ENCODE measurements at regions not wholly inside any gene's neighbourhood (a gene's known extent, or its start where the extent isn't known, plus 50 kb on each side); places are given as distances from the start of the nearest gene placed in this dataset.

DNA sequence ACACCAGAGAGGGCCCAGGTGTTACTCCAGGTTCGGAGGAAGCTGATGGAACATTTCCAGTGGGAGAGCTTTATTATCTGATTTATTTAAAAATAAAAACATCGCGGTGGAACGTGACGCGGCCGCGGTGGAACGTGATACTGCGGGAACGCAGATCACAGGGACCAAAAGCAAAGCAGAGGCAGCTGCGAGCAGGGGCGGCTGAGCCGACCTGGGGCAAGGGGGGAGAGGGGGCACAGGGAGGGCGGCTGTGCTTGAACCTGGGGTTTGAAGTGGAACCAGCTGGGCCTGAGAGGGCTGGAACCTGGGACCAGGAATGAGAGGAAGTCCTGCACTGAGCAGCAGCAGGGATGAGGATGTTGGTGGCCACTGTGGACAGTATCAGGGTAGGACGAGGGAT is 583.5 kb upstream of the SALL3 start:
- DNase-seq = no peak

DNA sequence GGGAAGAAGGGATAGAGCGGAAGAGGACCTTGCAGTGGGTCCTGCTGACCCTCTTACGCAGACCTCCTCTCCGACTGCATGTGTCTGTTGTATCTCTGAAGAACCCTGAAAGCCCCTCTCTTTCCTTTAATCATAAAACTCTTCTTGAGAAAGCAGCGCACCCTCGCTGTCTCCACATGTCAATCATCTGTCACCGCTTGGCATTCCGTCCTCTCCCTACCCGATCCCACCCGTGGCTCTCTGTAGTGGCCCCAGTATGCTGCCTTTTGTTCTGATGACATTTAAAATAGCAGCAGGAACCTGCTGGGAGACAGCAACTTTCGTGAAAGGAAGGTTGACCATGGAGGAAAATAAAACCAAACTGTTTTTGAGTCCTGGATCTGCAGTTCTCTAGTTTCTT is 582.9 kb upstream of the SALL3 start:
- DNase-seq = no peak

DNA sequence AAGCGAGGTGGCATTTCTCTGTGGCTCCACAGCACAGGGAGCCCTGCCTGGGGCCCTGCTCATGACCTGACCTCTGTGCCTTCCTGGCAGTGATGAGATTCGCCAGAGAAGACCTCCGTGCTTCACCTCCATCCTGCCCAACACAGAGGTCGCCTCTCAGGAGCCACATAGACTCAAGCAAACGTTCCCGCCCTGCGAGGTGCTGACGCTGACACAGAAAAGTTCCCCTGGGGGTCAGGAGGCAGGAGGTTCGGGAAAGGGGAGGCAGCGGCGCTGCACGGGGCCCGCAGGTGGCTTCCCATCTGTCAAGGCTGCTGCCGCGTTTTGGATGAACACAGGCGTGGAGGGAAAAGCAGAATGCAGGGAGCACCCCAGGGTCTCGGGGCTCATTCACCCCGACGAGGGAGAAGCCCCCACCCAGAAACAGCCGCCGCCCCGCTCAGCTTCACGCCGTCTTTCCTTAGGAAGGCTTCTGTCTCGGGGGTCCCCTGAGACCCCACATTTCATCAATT is 579.6 kb upstream of the SALL3 start:
- no peak for DNase-seq

DNA sequence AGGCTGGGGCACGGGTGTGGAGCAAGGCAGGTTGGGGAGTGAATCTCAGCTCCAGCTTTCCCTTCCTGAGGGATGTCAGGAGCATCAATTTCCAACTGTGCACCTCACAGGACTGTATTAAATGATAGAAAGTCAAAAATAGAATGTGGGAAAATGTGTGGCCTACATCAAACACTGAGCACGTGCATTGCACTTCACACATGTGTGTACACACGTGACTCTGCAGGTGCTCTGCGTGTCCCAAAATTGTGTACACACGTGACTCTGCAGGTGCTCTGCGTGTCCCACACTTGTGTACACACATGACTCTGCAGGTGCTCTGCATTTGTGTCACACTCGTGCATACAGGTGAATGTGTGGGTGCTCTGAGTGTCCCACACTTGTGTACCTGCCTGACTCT is 577.2 kb upstream of the SALL3 start:
- DNase-seq = no peak

DNA sequence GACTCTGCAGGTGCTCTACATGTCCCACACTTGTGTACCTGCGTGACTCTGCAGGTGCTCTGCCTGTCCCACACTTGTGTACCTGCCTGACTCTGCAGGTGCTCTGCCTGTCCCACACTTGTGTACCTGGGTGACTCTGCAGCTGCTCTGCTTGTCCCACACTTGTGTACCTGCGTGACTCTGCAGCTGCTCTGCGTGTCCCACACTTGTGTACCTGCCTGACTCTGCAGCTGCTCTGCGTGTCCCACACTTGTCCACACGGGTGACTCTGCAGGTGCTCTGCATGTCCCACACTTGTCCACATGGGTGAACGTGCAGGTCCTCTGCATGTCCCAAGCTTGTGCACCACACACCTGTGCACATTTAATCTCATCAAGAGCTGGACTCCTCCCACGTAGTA is 576.7 kb upstream of the SALL3 start:
- no peak for DNase-seq

DNA sequence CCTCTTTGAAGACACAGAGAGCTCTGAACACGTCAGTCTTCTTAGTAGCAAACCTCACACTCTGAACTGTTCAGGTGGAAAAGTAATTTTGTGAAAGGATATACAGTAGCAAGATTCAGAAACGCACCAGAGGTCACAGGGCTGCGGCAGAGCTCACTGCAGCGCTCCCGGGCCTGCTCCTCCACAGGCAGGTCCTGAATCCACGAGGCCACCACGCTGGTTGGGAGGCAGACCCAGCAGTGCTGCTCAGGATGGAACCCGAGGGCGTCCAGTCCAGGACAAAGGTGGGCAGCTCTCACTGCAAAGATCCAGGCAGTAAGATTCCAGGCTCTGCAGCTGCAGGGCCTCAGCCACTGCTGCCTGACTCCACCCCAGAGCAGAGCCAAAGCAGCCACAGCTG is 576.2 kb upstream of the SALL3 start:
- DNase-seq = no peak

DNA sequence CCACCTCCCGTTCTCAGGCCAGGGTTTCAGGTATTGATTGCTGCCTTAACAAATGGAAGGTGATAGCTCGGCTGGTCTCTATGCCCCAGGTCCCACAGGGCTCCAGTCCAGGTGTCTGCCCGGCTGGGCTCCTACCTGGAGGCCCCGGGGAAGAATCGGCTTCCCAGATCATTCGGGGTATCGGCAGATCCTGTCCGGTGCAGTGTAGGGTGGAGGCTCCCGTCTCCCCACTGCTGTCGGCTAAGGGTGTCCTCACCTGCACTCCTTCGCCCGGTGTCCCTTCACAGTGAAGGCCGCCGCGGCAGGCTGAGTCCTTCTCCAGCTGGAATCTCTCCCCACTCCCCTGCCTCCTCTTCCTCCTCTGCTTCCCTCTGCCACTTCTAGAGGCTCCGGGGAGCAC is 573.9 kb upstream of the SALL3 start:
- DNase-seq = no peak

DNA sequence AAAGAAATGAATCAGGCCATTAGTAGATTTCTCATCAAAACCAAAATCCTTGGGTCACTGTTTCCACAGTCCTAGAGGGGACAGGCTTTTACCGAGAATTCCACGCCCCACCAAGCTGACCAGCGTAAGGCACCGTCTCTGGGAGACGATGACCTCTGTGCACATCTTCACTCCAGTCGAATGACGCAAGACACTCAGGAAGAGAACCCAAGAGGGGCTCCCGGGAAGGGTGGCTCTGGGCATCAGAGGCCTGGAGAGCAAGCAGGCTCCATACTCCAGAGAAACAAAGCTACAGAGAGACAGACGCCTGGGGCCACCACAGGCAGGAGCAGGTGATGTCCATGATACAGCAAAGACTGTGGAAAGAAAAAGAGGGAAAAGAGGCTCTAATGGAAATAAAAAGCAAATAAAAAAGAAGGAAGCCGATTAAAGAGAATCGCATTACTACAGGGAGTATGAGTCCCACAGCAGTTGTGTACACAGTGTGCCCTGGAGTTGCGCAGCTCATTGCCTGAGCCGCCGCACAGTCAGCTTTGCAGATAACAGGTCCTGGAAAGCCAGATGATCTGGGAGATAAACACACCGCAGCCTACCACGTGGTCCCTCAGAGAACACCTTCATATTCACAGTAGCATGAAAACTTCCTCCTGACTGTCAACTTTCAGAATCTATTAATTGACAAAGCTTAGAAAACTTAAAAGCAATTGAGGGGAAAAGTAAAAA is 572.7 kb upstream of the SALL3 start:
- no peak for DNase-seq

DNA sequence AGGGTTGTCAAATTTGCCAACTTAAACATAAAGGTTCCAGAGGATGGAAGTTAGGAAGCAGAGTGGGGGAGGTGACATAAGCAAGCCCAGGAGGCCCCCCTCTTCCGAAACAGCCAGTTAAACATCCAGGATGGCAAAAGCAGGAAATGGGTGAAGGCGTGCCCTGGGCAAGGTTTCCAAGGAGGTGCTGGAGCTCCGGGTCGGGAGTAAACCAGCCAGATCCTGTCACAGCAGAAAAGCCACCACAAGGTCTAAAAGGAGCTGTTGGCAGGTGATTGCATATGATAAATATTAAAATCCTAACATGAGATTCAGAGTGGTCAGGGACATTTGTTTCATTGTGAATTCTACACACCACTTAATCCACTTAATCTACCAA is 572.2 kb upstream of the SALL3 start:
- no peak for DNase-seq

DNA sequence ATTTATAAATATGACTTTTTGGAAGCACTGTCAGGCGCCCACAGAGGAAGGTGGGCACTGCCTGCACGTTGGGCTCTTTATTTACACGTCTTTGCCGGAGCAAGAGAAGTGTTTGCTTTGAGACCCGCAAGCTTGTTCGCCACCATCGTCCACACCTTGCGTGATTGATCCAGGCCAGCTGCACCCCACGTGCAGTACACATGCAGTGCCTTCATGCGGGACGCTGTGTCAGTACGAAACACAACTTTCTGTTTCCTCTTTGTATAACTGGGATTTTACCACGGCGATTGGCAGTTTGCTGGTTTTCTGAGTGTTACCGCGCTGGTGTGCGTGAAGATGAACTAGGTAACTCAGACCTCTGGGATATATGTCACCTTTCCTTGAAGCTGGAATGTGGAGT is 571.0 kb upstream of the SALL3 start:
- DNase-seq = no peak

DNA sequence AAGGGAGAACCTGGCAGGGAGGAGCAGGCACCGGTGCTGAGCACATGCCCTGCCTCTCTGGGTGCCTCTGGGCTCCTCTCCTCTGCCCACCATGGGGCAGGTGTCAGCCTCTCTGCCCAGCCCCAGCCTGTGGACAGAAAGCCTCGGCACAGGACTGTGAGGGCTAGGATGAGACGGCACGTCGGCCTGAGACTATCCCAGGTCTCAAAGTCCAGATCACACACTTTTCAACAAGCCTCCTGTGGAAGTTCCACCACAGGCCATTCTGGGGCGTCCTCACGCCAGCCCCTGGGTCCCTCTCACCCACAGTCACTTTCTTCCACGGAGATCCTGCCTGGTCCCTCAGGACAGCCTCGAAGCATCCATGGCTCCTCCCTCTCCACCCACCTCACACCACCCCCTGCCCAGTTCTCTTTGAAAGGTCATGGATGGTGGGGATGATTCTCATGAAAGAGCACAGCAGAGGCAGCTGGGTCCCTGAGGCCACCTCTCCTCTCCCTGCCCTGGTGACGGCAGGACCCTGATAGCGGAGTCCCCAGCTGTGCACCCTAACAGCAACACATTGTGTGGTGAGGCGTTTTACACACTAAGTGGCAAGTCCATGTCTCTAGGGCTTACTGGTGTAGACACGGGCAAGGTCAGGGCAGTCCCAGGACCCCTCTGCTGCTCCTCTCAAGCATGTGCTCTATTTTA is 569.4 kb upstream of the SALL3 start:
- no peak for DNase-seq

DNA sequence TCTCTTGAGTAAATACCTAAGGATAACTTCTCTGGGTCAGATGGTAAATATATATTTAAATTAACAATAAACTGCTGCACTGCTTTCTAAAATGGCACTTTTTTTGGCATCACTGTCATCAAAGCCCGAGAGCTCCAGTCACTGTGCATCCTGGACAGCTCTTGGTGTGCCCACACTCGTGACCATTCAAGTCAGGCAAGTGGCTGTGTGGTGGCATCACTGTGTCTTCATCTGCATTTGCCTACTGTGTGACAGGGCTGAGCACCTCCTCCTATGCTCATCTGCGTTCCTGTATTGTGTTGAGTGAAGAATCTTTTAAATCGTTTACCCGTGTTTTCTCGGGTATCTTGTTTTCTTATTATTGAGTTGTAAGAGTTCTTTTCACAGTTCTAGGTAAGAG is 568.1 kb upstream of the SALL3 start:
- no peak for DNase-seq

DNA sequence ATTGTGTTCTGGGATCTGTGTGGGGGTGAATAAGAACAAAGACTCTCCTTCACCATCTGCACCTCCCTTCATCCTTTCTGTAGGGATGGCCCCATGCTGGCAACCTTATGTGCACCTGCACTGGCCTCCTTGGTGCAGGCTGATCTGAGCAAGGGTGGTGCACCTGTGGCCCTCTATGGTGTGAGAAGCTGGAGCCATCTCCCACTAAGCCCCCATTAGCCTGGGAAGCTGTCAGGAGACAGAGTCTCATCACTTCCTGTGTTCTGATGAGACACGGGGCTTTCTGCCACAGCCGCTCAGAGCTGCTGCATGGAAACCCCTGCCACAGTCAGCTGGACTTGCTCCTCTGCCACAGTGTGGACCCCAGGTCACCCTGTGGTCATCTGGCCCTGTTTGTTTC is 565.3 kb upstream of the SALL3 start:
- no peak for DNase-seq

DNA sequence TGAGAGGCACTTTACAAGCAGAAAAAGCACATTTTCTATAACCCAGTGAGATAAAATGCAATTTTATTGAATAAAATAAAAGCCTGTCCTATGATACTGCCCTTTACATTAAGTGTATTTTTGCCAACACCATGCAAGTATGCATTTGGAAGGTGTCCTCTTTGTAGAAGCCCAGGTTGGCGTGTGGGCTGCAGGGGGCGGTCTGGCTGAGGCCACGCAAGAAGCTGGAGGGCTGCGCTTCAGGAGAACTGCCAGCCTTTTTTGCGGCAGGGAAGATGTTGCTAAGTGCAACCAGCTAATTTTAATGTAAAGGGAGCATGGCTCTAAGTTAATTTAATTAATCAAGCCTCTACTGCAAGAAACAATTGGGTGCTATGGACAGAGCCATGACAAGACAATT is 562.8 kb upstream of the SALL3 start:
- no peak for DNase-seq

DNA sequence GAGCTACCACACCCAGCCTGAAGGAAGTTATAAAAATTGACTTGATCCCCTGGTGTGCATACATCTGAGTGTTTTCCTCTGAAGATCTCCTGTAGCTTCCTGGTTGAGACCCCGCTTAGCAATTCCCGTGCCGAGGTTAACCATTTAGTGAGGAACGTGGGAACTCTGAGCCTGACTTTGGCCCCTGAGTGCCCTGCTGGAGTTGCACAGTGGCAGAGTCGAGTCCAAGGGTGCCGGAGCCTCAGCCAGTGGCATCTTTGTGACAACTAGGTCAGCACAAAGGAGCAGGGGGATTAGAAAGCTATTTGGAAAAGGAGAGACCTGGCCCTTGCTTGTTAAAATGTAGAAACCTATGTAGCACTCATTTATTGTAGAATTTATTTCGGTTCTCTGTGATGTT is 561.2 kb upstream of the SALL3 start:
- no peak for DNase-seq

DNA sequence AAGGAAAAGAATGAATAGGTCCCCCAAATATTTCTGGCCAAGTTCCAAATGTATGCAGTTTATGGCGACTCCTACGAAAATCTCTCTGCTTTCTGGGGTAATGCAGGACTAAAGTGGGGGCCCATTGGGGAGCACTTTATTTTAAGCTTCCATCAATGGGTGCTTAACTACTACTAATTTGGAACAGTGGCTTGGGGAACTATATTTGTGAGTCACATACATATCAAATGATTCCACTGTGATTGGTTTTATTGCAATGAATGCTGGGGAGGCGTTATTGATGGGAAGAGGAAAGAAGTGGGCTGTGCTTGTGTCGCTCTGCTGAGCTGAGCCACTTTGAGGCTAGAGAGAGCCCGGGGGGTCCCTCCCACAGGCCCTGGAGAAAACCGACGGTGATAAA is 560.4 kb upstream of the SALL3 start:
- DNase-seq = no peak

DNA sequence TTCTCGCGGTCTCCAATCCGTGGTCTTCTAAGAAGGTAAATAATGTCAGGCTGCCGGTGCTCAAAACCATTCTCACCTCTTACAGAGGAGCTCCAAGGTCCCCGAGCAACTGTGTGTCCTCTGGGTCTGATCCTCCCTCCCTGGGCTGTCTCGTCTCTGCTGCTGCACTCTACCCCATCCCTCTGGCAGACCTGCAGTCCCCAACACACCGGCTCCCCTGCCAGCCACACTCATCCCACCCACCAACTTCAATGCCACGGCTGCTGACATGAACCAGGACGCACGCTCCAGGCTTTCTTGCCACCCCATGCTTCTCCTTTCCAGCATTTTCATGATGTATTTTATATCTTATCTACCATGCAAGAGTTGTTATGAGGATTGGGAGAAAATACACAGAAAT is 559.5 kb upstream of the SALL3 start:
- no peak for DNase-seq

DNA sequence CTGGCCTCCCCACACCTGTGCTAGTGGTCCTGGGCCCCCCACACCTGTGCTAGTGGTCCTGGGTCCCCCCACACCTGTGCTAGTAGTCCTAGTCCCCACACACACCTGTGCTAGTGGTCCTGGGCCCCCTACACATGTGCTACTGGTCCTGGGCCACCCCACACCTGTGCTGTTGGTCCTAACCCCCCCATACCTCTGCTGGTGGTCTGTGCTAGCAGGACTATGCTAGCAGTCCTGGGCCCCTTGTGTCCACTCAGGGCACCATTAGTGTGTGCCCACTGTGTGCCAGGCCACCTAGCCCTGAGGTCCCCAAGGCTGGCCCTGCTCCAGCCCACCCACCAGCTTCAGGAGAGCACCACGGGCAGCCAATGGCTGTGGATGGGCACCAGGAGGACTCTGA is 558.2 kb upstream of the SALL3 start:
- no peak for DNase-seq

DNA sequence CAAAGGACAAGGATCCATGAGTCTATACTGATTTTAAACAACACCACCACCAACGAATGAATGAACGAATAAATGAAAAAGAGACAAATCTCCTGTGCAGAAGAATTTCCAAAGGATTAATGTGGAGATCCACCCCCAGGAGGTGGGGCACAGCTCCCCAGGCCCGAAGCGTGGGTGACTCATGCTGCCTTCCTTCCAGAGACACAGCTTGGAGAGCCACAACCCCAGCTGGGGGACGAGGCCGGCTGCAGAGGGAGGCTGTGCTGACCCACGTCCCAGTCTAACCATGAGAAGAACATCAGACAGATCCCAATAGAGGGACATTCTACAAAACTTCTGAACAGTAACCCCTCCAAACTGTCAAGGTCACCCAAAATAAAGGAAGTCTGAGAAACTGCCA is 557.3 kb upstream of the SALL3 start:
- DNase-seq = no peak

DNA sequence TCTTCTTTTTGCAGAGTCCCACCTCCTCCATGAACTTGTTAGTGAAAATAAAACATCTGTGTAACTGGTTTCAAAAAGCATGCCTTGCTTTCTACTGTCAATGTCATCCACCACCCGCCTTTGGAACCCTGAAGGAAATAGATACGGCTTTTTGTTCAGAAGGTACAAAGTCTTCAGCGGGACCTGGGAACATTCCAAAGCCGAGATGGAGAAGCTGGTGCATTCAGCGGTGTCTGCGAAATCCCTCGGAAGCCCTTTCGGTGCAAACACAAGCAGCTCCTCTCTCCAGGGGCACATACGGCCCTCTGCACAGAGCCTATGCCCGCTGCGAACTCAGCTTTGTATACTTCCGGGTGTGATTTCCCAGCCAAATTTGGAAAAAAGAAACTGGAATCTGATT is 555.8 kb upstream of the SALL3 start:
- DNase-seq = no peak

DNA sequence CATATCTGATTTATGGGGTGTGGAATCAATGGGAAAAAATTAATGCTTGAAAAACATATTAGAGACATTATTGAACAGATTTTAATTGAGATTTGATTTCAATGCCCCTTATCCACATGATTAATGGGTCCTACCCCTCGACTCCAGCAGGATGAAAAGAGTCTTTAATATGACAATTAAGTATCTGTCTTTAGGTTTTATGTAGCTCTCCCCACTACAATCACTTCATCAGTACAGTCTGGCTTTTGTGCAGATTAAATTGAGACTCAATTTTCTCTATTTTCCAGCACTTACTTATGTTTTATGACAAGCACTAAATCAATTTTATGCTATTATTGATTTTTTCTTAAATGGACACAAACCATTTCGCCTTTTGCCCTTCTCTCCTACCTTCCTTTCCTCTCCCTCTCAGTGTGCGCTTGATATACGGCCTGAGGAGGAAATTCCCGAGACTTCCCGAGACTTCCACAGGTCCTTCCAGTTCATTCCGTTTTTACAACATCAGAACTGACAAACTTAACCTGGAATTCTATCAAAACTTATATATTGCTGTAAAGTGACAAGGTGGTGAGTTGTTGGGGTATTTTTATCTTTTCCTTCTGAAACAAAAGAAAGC is 555.1 kb upstream of the SALL3 start:
- no peak for DNase-seq

DNA sequence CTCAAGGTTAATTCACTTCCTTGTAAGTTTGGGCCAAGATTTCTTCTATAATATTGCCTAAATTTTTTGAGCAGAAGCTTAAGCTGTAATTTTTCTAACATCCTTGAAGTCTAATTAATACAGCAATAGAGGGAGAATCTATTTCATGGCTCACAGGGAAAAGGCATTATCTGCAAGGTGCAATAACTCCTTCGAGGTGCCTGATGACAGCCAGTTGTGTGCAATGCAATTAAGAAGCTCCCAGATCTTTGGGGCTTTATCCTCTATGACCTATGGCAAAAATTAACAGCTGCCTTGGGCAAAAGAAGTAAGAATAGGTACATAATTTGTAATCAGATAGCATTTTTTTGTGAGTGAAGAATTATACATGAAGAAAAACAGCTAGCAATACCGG is 554.6 kb upstream of the SALL3 start:
- DNase-seq = no peak

DNA sequence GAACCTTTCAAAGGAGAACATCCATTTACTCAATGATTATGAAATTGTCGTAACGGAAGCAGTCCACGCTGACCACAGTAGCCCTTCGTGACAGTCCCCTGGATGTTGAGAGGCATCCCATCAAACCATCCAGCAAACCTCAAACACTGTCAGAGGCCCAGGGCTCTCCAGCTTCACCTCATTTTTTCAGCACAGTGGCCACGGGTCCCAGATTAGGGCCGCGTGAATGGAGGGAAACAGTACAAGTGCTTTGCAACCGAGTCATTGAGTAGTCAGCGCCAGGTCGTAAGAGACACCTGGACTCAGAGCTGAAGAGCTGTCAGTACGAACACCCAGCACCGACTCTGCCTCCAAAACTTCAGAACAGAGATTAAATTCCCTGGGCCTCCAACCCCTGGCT is 552.5 kb upstream of the SALL3 start:
- DNase-seq = no peak
